ENCODE measurements at regions not wholly inside any gene's neighbourhood (a gene's known extent, or its start where the extent isn't known, plus 50 kb on each side); places are given as distances from the start of the nearest gene placed in this dataset.

DNA sequence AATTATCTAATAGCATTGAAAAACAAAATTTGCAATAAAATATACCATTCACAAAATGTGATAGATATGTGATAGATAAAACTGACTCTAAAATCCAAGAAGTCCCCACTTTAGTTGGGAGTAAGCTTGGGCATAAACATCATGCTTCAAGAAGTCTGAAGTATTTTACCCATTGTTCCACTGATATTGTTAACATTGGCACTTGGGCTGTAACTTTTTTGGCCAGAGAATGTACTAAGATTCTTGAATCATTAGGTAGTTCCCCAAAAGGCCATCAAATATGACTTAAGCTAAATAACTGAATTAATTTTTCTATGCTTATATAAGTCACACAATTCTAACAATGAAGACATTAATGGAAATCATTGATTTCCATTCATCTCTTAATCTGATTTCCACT is 413.6 kb downstream of the CDH2 start:
- TF ChIP-seq CTCF (IDR thresholded peaks at IDR 0.05 in 8 of 11, conservative IDR thresholded peaks at IDR 0.05 in 3 of 11): no peak
- no peak for TF ChIP-seq POLR2AphosphoS5 (IDR thresholded peaks at IDR 0.05)
- TF ChIP-seq POLR2A (IDR thresholded peaks at IDR 0.05): no peak

All from spleen (tissue), 7 donors.